HL-60 (cell line): ENCODE measurements at regions not wholly inside any gene's neighbourhood (a gene's known extent, or its start where the extent isn't known, plus 50 kb on each side); places are given as distances from the start of the nearest gene placed in this dataset.

Experiments
- DNase-seq, 2 experiments: peaks; one replicate each; pipeline ENCODE4 v3.0.0-alpha.2; 2010 to 2020; ENCODE audit warnings: low read depth in 1 of 2, low spot score in 1 of 2
- H3K27ac ChIP-seq: fragments of 250-450 bp; sonication (Bioruptor Pico); replicated peaks from 2 replicates; pipeline ENCODE4 v1.5.1; 2020; ENCODE audit warnings: mild to moderate bottlenecking, moderate library complexity
- H3K27me3 ChIP-seq: fragments of 250-450 bp; sonication (Bioruptor Pico); 2 replicates; pipeline ENCODE4 v1.5.1; 2021; ENCODE audit warnings: mild to moderate bottlenecking, moderate library complexity; ENCODE audit not compliant: insufficient read depth, poor library complexity, severe bottlenecking
- H3K4me3 ChIP-seq: replicated peaks from 2 replicates; pipeline ENCODE4 v1.5.1; 2011; ENCODE audit warnings: mild to moderate bottlenecking, control low read depth, low read length; ENCODE audit not compliant: insufficient read depth
- GABPA ChIP-seq: IDR thresholded peaks from 2 replicates; pipeline ENCODE4 v1.6.1; 2012; ENCODE audit warnings: low read depth
- POLR2AphosphoS5 ChIP-seq: IDR thresholded peaks from 2 replicates; pipeline ENCODE4 v1.6.1; 2012; ENCODE audit warnings: low read depth
- SPI1 ChIP-seq: IDR thresholded peaks from 2 replicates; pipeline ENCODE4 v1.6.1; 2012; ENCODE audit warnings: low read depth, mild to moderate bottlenecking, borderline replicate concordance

DNA sequence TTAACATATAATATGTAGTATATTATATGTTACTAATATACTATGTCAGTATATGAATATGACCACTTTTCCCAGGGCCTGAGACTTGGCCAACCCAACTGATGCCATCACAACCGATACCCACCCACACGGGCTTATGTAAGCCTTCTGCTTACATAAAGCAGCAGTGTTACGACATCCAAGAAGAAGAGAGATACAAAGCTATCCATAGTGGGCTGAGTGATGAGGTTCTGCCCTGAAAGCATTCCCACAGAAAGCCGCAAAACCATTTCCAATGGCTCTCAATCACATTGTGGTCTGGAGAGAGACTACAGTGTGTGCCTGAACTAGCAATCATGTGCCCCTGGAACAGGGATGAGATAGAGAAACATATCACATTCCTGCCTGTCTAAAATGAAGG is 177.9 kb downstream of the PLOD2 start:
- no peak for DNase-seq
- Histone ChIP-seq H3K4me3 (no peak overlapping the region), H3K27me3 (no peaks in the 10 kb centered on the region), H3K27ac (no peak overlapping the region)
- no peak for TF ChIP-seq SPI1
- no peak for TF ChIP-seq GABPA
- TF ChIP-seq POLR2AphosphoS5, result no peak
